Prostate gland (tissue), 2 donors: ENCODE measurements at regions not wholly inside any gene's neighbourhood (a gene's known extent, or its start where the extent isn't known, plus 50 kb on each side); places are given as distances from the start of the nearest gene placed in this dataset.
"Not testable (repeated sequence)": the region's sequence is repeated elsewhere in the genome, so short reads cannot be mapped to it uniquely, and the experiment has no call there.

ENCODE experiments used
- DNase-seq: peaks from one replicate; pipeline ENCODE4 v3.0.0-alpha.2; 2019; ENCODE audit warnings: low spot score
- H3K27ac ChIP-seq, 2 donors: fragments of 200-600 bp; sonication (generic); 2 replicates each; pipeline ENCODE4 v1.5.1; 2017 to 2019
- H3K27me3 ChIP-seq: fragments of 200-600 bp; sonication (generic); replicated peaks from 2 replicates; pipeline ENCODE4 v1.5.1; 2019; ENCODE audit not compliant: insufficient read depth
- H3K36me3 ChIP-seq, 2 donors: fragments of 200-600 bp; sonication (generic); 1 replicate in 1 of 2; 2 replicates in 1 of 2; pipeline versions ENCODE4 v1.5.1 to v1.8.1; 2017 to 2019
- H3K4me1 ChIP-seq: fragments of 200-600 bp; sonication (generic); replicated peaks from 2 replicates; pipeline ENCODE4 v1.5.1; 2019
- H3K4me3 ChIP-seq, 2 donors: fragments of 200-600 bp; sonication (generic); 2 replicates each; pipeline ENCODE4 v1.5.1; 2017 to 2019
- H3K9me3 ChIP-seq: fragments of 200-600 bp; sonication (generic); 2 replicates; pipeline ENCODE4 v1.5.1; 2017
- CTCF ChIP-seq, 4 experiments: fragments of 200-600 bp in 2 of 4; fragments of 450-650 bp in 2 of 4; sonication (generic) in 2 of 4; IDR thresholded peaks; 1 replicate in 3 of 4; 2 replicates in 1 of 4; pipeline ENCODE4 v1.5.1; 2016 to 2019; ENCODE audit warnings: antibody characterized with exemption in 4 of 4, mild to moderate bottlenecking in 2 of 4, moderate library complexity in 2 of 4
- POLR2A ChIP-seq: fragments of 450-650 bp; IDR thresholded peaks from one replicate; pipeline ENCODE4 v1.6.1; 2016; ENCODE audit warnings: antibody characterized with exemption, mild to moderate bottlenecking
- POLR2AphosphoS5 ChIP-seq: sonication (generic); formaldehyde crosslinking; IDR thresholded peaks from one replicate; pipeline ENCODE4 v1.6.1; 2017; ENCODE audit warnings: antibody characterized with exemption
- WGBS: methylation state at CpG from one replicate; pipeline ENCODE4 v1.1.5; 2018; 5-methylcytosine and 5-hydroxymethylcytosine counted together
- intact Hi-C: fragments of 100-400 bp; cut with DNase I; formaldehyde crosslinking; loops from one replicate; pipeline ENCODE4 v1.14.2; 2022

GRCh38 chr18:5704847-5705246 lies 161.1 kb upstream of the EPB41L3 start:
- Histone ChIP-seq H3K9me3 (no peaks in the 10 kb centered on the region), H3K4me1 (no peaks in the 10 kb centered on the region), H3K27me3 (no peaks in the 10 kb centered on the region), H3K4me3 (no peak overlapping the region), H3K27ac (no peak overlapping the region), H3K36me3 (no peaks in the 10 kb centered on the region)
- TF ChIP-seq POLR2AphosphoS5 (no peak), CTCF (IDR thresholded peaks at IDR 0.05) (no peak), POLR2A (no peak)
- intact Hi-C loops: no loop called here
- WGBS: 58% methylated on average over 4 of the region's 4 CpGs
- no peak for DNase-seq

DNA sequence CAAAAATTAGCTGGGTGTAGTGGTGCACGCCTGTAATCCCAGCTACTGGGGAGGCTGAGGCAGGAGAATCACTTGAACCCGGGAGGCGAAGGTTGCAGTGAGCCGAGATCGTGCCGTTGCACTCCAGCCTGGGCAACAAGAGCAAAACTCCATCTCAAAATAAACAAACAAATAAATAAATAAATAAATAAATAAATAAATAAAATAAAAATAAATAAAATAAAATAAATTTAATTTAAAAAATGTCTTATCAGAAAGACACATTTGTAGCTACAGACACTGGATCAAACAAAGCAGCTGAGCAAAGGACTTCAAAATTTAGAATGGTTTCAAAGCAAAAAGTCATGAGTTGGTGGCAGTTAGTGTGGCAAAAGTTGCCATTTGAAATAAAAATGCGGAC lies 158.2 kb upstream of the EPB41L3 start:
- intact Hi-C loops, H3K4me3 ChIP-seq, H3K27ac ChIP-seq, H3K9me3 ChIP-seq, H3K36me3 ChIP-seq, H3K27me3 ChIP-seq, DNase-seq, H3K4me1 ChIP-seq: not testable (repeated sequence)
- WGBS: 93% methylated on average over 7 of the region's 7 CpGs

DNA sequence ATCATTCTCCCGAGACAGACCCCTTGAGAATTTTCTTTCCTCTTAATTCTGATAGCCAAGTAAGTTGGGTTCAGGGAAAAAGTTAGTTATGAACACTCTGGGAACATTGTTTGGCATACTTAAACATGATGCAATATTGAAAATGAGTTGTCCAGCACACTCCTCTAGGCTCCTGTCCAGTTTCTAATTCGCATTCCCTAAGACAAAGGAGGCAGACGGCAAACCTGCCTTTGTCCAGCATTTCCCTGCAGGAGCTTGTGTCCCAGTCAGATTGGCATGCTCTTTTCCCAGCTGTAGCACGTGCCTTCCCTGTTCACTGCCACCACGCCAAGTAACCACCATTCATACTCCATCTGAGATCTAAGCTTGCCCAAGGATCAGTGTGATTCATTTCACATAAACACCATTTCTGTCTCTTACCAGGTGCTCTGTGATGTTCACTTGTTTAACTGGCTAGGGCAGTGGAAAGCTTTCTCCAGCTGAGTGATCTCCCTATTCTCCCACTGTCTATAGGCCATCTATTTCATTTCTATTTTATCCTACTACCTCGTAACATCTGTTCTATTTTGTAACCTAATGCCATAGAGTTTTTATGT lies 150.0 kb upstream of the EPB41L3 start:
- intact Hi-C loops: no loop called here
- no peak for DNase-seq
- Histone ChIP-seq H3K27ac (no peak overlapping the region), H3K27me3 (no peaks in the 10 kb centered on the region), H3K9me3 (no peaks in the 10 kb centered on the region), H3K4me1 (no peaks in the 10 kb centered on the region), H3K4me3 (no peak overlapping the region), H3K36me3 (no peaks in the 10 kb centered on the region)
- TF ChIP-seq CTCF (IDR thresholded peaks at IDR 0.05) (no peak), POLR2A (no peak), POLR2AphosphoS5 (no peak)
- 44% methylated on average over 6 of the region's 6 CpGs for WGBS

DNA sequence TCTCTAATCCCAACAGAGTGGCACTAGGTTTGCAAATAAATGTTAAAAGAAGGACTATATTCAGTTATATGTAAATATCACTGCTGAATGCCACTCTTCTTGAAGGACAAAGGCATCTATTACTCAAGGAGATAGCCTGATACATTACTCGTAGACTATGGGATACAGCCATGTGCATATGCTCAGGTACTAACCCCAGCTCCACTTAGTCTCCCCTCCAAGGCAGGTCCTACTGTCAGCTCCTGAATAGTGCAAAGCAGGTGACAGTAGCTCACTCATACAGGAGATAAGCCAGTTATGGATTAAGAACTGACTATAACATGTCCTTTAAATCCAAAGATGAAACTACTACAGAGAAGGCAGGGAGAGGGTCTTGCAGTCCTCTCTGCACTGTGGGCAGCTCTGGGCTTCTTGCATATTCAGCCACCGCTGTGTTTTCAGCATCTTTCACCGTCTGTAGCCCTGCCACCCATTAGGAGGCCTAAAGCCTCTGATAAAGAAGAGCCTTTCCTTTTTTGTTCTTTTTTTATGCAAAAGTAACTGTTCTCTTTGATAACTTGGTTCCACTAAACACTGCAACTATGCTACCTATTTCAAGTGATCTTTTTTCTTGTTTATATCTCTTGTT lies 135.1 kb upstream of the EPB41L3 start:
- no peaks in the 10 kb centered on the region for H3K4me1 ChIP-seq
- no peak for TF ChIP-seq POLR2A
- TF ChIP-seq POLR2AphosphoS5: no peak
- no peak for TF ChIP-seq CTCF (IDR thresholded peaks at IDR 0.05)
- no peaks in the 10 kb centered on the region for H3K27me3 ChIP-seq
- H3K27ac ChIP-seq: no peak overlapping the region
- H3K9me3 ChIP-seq: no peaks in the 10 kb centered on the region
- intact Hi-C loops: loop anchor here (10.0 kb wide), 1 partner anchor 64 kb away; no protein-coding TSS in a partner anchor
- DNase-seq: no peak
- no peaks in the 10 kb centered on the region for H3K36me3 ChIP-seq
- 44% methylated on average over 3 of the region's 3 CpGs for WGBS
- no peak overlapping the region for H3K4me3 ChIP-seq

- intact Hi-C loops: loop anchor here (10.0 kb wide), 1 partner anchor 63 kb away; no protein-coding TSS in a partner anchor
- no peak for TF ChIP-seq POLR2AphosphoS5
- no peak for TF ChIP-seq POLR2A
- no peak for TF ChIP-seq CTCF (IDR thresholded peaks at IDR 0.05)
- 59% methylated on average over 3 of the region's 3 CpGs for WGBS
- H3K4me1 ChIP-seq: no peaks in the 10 kb centered on the region
- H3K27me3 ChIP-seq: no peaks in the 10 kb centered on the region
- H3K9me3 ChIP-seq: no peaks in the 10 kb centered on the region
- H3K4me3 ChIP-seq: no peak overlapping the region
- H3K36me3 ChIP-seq: no peaks in the 10 kb centered on the region
- no peak overlapping the region for H3K27ac ChIP-seq
- no peak for DNase-seq
Observed at GRCh38 chr18:5678278-5678677, 134.5 kb upstream of the EPB41L3 start.
